ENCODE measurements at regions not wholly inside any gene's neighbourhood (a gene's known extent, or its start where the extent isn't known, plus 50 kb on each side); places are given as distances from the start of the nearest gene placed in this dataset.

DNA sequence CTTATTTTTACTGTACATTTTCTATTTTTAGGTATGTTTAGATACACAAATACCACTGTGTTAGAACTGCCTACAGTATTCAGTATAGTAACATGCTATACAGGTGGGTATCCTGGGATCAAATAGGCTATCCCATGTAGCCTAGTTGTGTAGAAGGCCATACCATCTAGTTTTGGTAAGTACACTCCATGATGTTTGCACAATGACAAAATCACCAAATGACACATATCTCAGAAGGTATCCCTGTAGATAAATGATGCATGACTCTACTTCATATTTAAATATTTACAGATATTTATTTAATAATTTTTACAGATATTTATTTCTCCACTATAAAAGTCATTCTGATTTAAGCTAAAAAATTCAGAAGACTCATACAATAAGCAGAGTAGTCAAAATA is 233.8 kb upstream of the OSR1 start:
- in situ Hi-C loops (cut with MboI; ENCODE audit: low sequenced_read_pairs, unreplicated experiment), result no loop called here
- DNase-seq (ENCODE audit: low spot score), result no peak
- TF ChIP-seq CTCF (IDR thresholded peaks at IDR 0.05; ENCODE audit: borderline replicate concordance, control extremely low read depth, extremely low read depth, insufficient read depth, missing control alignments), result no peak

DNA sequence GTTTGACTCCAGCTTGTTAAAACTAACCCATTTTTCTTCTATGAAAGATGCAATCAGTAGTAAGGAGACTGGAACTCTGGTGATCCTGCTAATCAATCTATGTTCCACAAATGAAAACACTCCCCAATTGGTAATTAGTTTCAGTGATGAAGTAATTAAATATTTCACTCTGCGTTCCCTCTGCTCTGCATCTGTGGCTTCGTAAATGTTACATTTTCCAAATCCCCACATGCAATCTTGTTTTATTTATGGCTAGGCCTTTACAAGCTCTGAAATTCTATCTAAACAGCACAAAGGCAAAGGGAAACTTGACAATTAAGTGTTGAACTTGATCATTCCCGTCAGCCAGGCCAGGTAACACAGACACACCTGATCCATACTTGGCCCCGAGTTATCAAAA is 231.4 kb upstream of the OSR1 start:
- no peak for TF ChIP-seq CTCF (IDR thresholded peaks at IDR 0.05; ENCODE audit: borderline replicate concordance, control extremely low read depth, extremely low read depth, insufficient read depth, missing control alignments)
- in situ Hi-C loops (cut with MboI; ENCODE audit: low sequenced_read_pairs, unreplicated experiment), result no loop called here

GRCh38 chr2:19580830-19581229 is 222.4 kb upstream of the OSR1 start:
- TF ChIP-seq CTCF (IDR thresholded peaks at IDR 0.05; ENCODE audit: borderline replicate concordance, control extremely low read depth, extremely low read depth, insufficient read depth, missing control alignments), result no peak
- DNase-seq (ENCODE audit: low spot score), result no peak

More for the DNA sequence above, 231.4 kb upstream of the OSR1 start:
- no peak for DNase-seq (ENCODE audit: low spot score)

GRCh38 chr2:19580264-19580663 is 221.8 kb upstream of the OSR1 start:
- no peak for DNase-seq (ENCODE audit: low spot score)
- in situ Hi-C loops (cut with MboI; ENCODE audit: low sequenced_read_pairs, unreplicated experiment), result no loop called here
- no peak for TF ChIP-seq CTCF (IDR thresholded peaks at IDR 0.05; ENCODE audit: borderline replicate concordance, control extremely low read depth, extremely low read depth, insufficient read depth, missing control alignments)

More at GRCh38 chr2:19580830-19581229, 222.4 kb upstream of the OSR1 start:
- in situ Hi-C loops (cut with MboI; ENCODE audit: low sequenced_read_pairs, unreplicated experiment), result no loop called here

DNA sequence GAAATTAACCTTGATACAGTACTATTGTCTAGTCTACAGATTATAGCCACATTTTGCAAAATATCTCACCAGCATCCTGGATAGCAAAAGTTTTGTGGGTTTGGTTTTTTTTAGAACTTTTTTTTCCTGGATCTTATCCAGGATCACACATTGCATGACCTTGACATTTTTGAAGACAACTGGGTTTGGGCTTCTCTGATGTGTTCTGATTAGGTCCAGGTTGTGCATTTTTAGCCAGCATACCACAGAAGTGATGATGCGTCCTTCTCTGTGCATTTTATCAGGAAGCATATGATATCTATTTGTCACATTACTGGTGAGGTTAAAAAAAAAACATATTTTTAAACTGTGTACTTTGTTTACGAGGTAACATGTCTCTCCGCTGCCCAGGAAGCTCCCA is 221.0 kb upstream of the OSR1 start:
- no peak for TF ChIP-seq CTCF (IDR thresholded peaks at IDR 0.05; ENCODE audit: borderline replicate concordance, control extremely low read depth, extremely low read depth, insufficient read depth, missing control alignments)
- in situ Hi-C loops (cut with MboI; ENCODE audit: low sequenced_read_pairs, unreplicated experiment), result no loop called here
- no peak for DNase-seq (ENCODE audit: low spot score)

DNA sequence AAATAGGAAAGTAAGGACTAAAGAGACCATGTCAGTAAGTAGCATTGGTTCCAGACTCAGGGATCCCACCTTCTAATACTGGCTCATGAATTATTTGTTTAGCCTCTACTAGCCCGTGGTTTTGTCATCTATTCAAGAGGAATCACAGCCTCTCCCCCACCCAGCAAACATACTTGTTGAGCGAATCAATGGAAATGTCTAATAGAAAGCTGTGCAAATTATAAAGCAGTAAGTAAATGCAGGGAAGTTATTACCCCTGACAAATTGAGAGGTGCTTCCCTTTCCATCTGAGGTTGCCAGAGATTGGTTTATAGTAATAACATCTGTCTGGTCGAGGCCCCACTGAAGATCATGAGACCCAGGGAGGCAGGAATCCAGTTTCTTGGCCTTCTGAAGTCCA is 219.3 kb upstream of the OSR1 start:
- TF ChIP-seq CTCF (IDR thresholded peaks at IDR 0.05; ENCODE audit: borderline replicate concordance, control extremely low read depth, extremely low read depth, insufficient read depth, missing control alignments), result no peak
- in situ Hi-C loops (cut with MboI; ENCODE audit: low sequenced_read_pairs, unreplicated experiment), result no loop called here
- DNase-seq (ENCODE audit: low spot score), result no peak

GRCh38 chr2:19576411-19576810 is 218.0 kb upstream of the OSR1 start:
- no peak for TF ChIP-seq CTCF (IDR thresholded peaks at IDR 0.05; ENCODE audit: borderline replicate concordance, control extremely low read depth, extremely low read depth, insufficient read depth, missing control alignments)
- in situ Hi-C loops (cut with MboI; ENCODE audit: low sequenced_read_pairs, unreplicated experiment), result no loop called here
- DNase-seq (ENCODE audit: low spot score), result no peak
